Sigmoid colon (tissue), 6 donors: ENCODE measurements at regions not wholly inside any gene's neighbourhood (a gene's known extent, or its start where the extent isn't known, plus 50 kb on each side); places are given as distances from the start of the nearest gene placed in this dataset.

Experiments used
- DNase-seq: peaks from one replicate; pipeline ENCODE4 v3.0.0-alpha.2; 2019
- H3K27ac ChIP-seq, 4 donors: fragments of 200-600 bp; sonication (generic); one replicate each; pipeline ENCODE4 v1.5.1; 2016 to 2019; ENCODE audit warnings: mild to moderate bottlenecking in 1 of 4
- H3K27me3 ChIP-seq, 3 donors: fragments of 200-600 bp; sonication (generic); one replicate each; pipeline ENCODE4 v1.5.1; 2019; ENCODE audit warnings: mild to moderate bottlenecking in 1 of 3
- H3K36me3 ChIP-seq, 4 donors: fragments of 200-600 bp; sonication (generic); one replicate each; pipeline ENCODE4 v1.5.1; 2016 to 2019
- H3K4me1 ChIP-seq, 4 donors: fragments of 200-600 bp; sonication (generic); one replicate each; pipeline ENCODE4 v1.5.1; 2017 to 2019
- H3K4me3 ChIP-seq, 4 donors: fragments of 200-600 bp; sonication (generic); one replicate each; pipeline ENCODE4 v1.5.1; 2017 to 2019; ENCODE audit warnings: mild to moderate bottlenecking in 2 of 4, moderate library complexity in 1 of 4
- H3K9me3 ChIP-seq, 4 donors: fragments of 200-600 bp in 3 of 4; sonication (generic) in 3 of 4; one replicate each; pipeline versions ENCODE4 v1.5.1 to v1.6.1; 2013 to 2019
- EP300 ChIP-seq, 4 donors: sonication (generic); formaldehyde crosslinking; IDR thresholded peaks; one replicate each; pipeline ENCODE4 v1.6.1; 2017; ENCODE audit warnings: antibody characterized with exemption in 4 of 4
- POLR2A ChIP-seq, 2 donors: fragments of 450-650 bp; IDR thresholded peaks; one replicate each; pipeline ENCODE4 v1.6.1; 2016; ENCODE audit warnings: antibody characterized with exemption in 2 of 2, mild to moderate bottlenecking in 2 of 2, moderate library complexity in 2 of 2
- POLR2AphosphoS5 ChIP-seq, 4 donors: sonication (generic); formaldehyde crosslinking; IDR thresholded peaks; one replicate each; pipeline ENCODE4 v1.6.1; 2017; ENCODE audit warnings: antibody characterized with exemption in 4 of 4
- WGBS, 2 donors: extraction: QIAGEN DNeasy Blood & Tissue Kit; methylation state at CpG; one replicate each; pipeline ENCODE4 v1.1.7; 2013; 5-methylcytosine and 5-hydroxymethylcytosine counted together
- intact Hi-C: fragments of 100-400 bp; cut with DNase I; formaldehyde crosslinking; loops from one replicate; pipeline ENCODE4 v1.15.1; 2023
- TF ChIP-seq, protein P1 (sequence below), 4 experiments: fragments of 450-650 bp in 3 of 4; fragments of 200-600 bp in 1 of 4; IDR thresholded peaks; one replicate each; pipeline ENCODE4 v1.5.1; 2016 to 2019; ENCODE audit warnings: antibody characterized with exemption in 4 of 4, mild to moderate bottlenecking in 3 of 4, moderate library complexity in 2 of 4
- donor health status: healthy with polysubstance abuse.
- donor health status: healthy.

DNA sequence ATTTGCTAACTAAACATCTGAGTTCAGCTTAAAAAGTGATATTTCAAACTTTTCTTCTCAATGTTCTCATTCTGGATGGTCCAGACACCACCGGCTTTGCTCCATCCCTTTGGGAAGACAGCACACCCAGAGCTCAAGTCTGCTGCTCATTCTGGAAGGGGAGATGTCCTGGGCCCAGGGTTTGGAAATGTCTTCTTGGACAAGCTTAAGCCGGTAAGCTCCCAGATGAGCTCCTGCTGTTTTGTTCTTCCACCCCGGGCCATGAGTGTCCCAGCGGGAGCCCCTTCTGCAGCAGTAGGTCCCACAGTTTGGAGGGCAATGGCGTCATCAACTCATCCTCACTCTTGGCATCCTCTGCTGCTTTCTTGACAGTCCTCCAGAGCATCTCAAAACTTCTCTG, 105.2 kb downstream of the TMEM100 start:
- TF ChIP-seq POLR2AphosphoS5 (IDR thresholded peaks at IDR 0.05) (no peak), EP300 (IDR thresholded peaks at IDR 0.05) (no peak), POLR2A (IDR thresholded peaks at IDR 0.05) (no peak)
- TF ChIP-seq, protein P1, sequence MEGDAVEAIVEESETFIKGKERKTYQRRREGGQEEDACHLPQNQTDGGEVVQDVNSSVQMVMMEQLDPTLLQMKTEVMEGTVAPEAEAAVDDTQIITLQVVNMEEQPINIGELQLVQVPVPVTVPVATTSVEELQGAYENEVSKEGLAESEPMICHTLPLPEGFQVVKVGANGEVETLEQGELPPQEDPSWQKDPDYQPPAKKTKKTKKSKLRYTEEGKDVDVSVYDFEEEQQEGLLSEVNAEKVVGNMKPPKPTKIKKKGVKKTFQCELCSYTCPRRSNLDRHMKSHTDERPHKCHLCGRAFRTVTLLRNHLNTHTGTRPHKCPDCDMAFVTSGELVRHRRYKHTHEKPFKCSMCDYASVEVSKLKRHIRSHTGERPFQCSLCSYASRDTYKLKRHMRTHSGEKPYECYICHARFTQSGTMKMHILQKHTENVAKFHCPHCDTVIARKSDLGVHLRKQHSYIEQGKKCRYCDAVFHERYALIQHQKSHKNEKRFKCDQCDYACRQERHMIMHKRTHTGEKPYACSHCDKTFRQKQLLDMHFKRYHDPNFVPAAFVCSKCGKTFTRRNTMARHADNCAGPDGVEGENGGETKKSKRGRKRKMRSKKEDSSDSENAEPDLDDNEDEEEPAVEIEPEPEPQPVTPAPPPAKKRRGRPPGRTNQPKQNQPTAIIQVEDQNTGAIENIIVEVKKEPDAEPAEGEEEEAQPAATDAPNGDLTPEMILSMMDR (IDR thresholded peaks at IDR 0.05) = no peak
- Histone ChIP-seq H3K4me1 (peaks cover 0 to 15% (median 8%) of the 10 kb centered on the region in 4 donors), H3K27ac (no peak overlapping the region), H3K9me3 (no peaks in the 10 kb centered on the region), H3K36me3 (no peaks in the 10 kb centered on the region), H3K4me3 (no peak overlapping the region), H3K27me3 (no peaks in the 10 kb centered on the region)
- WGBS, 2 donors = 87 to 91% methylated on average over 5 of the region's 5 CpGs
- peak; percentile 81 for DNase-seq
- intact Hi-C loops = no loop called here

DNA sequence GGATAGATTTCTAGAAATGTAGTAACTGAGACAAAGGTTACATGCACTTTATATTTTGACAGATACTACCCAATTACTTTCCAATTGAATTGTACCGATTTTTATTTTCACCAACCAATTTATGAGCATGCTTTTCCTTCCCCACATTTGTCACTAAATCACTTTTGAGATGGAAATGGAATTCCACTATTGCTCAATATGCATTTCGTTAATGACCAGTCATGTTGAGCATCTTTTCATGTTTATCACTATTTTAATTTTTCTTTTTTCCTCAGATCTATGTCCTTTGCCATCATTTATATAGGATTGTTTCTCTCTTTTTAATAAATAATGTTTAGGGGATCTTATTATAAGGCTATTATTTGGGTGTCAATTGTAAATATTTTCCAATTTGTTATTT, 102.8 kb upstream of the SMIM36 start:
- TF ChIP-seq, protein P1 (IDR thresholded peaks at IDR 0.05) = no peak
- TF ChIP-seq POLR2AphosphoS5 (IDR thresholded peaks at IDR 0.05) = no peak
- TF ChIP-seq EP300 (IDR thresholded peaks at IDR 0.05) = no peak
- TF ChIP-seq POLR2A (IDR thresholded peaks at IDR 0.05) = no peak
- intact Hi-C loops = no loop called here
- no peak overlapping the region for H3K27ac ChIP-seq
- no peaks in the 10 kb centered on the region for H3K27me3 ChIP-seq
- 73 to 90% methylated on average over 2 of the region's 2 CpGs for WGBS, 2 donors
- H3K36me3 ChIP-seq = no peaks in the 10 kb centered on the region
- no peak overlapping the region for H3K4me3 ChIP-seq
- H3K9me3 ChIP-seq = no peaks in the 10 kb centered on the region
- peaks cover 3 to 43% (median 30%) of the 10 kb centered on the region in 4 donors for H3K4me1 ChIP-seq
- DNase-seq = no peak

DNA sequence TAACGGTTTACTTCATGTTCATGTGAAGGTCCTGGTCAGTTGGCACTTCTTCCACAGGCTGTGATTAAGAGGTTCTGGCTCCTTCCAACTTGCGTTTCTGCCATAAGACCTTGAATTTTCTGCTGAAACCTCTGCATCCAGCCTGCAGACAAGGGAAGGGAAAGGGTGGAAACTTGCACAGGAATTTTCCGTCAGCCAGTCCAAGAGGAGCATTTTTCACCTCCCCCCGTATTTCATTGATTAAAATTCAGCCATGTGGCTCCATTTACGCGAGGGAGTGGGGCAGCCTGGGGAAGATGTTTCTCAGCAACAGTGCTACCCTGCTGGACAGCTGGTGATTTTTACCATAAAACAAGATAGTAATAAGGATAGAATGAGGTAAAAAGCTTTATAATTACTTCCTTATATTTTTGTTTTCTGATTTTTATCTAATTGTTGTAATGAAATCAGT, 101.5 kb upstream of the SMIM36 start:
- peak overlapping the region in 2 of 4 donors; percentile 16 to 37 for H3K27ac ChIP-seq

DNA sequence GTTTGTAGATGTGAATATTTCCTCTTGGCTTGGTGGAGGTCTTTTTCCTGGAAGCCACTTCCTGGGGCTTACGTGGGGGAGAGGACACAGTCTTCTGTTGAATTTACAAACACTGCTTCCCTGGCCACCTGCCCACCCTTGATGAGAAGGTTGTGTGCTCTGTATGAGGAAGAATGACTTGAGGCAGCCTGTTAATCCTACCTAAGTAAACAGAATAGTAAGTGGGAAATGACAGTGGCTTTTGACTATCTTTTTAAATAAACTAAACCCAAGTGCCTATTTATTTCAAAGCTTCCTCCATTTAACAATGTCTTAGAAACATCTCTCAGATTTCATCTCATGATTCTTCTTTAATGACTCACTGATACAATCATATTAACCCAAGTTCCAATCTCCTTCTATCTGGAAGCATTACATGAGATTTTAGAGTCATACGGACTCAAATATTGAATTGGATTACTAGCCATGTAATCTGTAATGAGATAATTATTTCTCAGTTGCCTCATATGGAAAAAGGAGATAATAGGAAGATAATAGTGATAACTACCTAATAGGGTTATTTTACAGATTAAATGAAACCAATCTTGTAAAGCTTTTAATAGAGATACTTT, 96.6 kb upstream of the SMIM36 start:
- Histone ChIP-seq H3K4me3 (no peak overlapping the region), H3K27me3 (no peaks in the 10 kb centered on the region), H3K27ac (peak overlapping the region; percentile 46 to 66 (median 56)), H3K36me3 (no peaks in the 10 kb centered on the region), H3K9me3 (no peaks in the 10 kb centered on the region), H3K4me1 (peaks cover 3 to 62% (median 52%) of the 10 kb centered on the region in 4 donors)
- 15 to 36% methylated on average over 2 of the region's 2 CpGs for WGBS, 2 donors
- intact Hi-C loops = loop anchor here (5.0 kb wide), 2 partner anchors 81 to 114 kb away; partner anchors contain the start of gene TMEM100
- DNase-seq = peak; percentile 96
- TF ChIP-seq, protein P1 (IDR thresholded peaks at IDR 0.05) = no peak
- TF ChIP-seq POLR2AphosphoS5 (IDR thresholded peaks at IDR 0.05) (peak; percentile 11 to 69 (median 64)), POLR2A (IDR thresholded peaks at IDR 0.05) (no peak), EP300 (IDR thresholded peaks at IDR 0.05) (peak in 1 of 4 donors; percentile 43)

More for the DNA sequence above, 101.5 kb upstream of the SMIM36 start:
- no peak overlapping the region for H3K4me3 ChIP-seq
- intact Hi-C loops = no loop called here
- TF ChIP-seq POLR2A (IDR thresholded peaks at IDR 0.05) = no peak
- TF ChIP-seq, protein P1 (IDR thresholded peaks at IDR 0.05) = no peak
- TF ChIP-seq POLR2AphosphoS5 (IDR thresholded peaks at IDR 0.05) = no peak
- no peak for TF ChIP-seq EP300 (IDR thresholded peaks at IDR 0.05)
- no peaks in the 10 kb centered on the region for H3K36me3 ChIP-seq
- H3K27me3 ChIP-seq = no peaks in the 10 kb centered on the region
- peak; percentile 63 for DNase-seq
- 71 to 78% methylated on average over 6 of the region's 6 CpGs for WGBS, 2 donors
- peaks cover 3 to 56% (median 42%) of the 10 kb centered on the region in 4 donors for H3K4me1 ChIP-seq
- H3K9me3 ChIP-seq = no peaks in the 10 kb centered on the region
